A549 (cell line): ENCODE measurements at regions not wholly inside any gene's neighbourhood (a gene's known extent, or its start where the extent isn't known, plus 50 kb on each side); places are given as distances from the start of the nearest gene placed in this dataset.
"Not testable (repeated sequence)": the region's sequence is repeated elsewhere in the genome, so short reads cannot be mapped to it uniquely, and the experiment has no call there.

Experiments
- ATAC-seq, 2 experiments: fragments of 200-7000 bp in 1 of 2; fragments of >200 bp in 1 of 2; cut with Nextera tagmentation in 1 of 2; cut with Tn5 transposase in 1 of 2; 3 replicates each; pipeline versions ENCODE4 v1.8.0 to v1.9.1; 2018 to 2020; ENCODE audit warnings: mild to moderate bottlenecking in 1 of 2, moderate library complexity in 1 of 2
- CTCF ChIA-PET: fragments of 300-600 bp; sonication (Branson Sonifier 250); formaldehyde crosslinking; extraction: SDS; loops from one replicate; lab custom pipeline; 2021; ENCODE audit warnings: antibody characterized with exemption, inconsistent platforms; lab: Yijun Ruan, JAX
- POLR2A ChIA-PET: fragments of 350-600 bp; formaldehyde crosslinking; extraction: SDS; loops from one replicate; lab custom pipeline; 2021; ENCODE audit warnings: antibody characterized with exemption, inconsistent platforms; lab: Yijun Ruan, JAX
- DNase-seq, 2 experiments: peaks; one replicate each; pipeline versions ENCODE4 v3.0.0 to v3.0.0-alpha.2; 2011 to 2016; ENCODE audit warnings: low read depth in 1 of 2, low spot score in 1 of 2
- FAIRE-seq: peaks from 2 replicates; lab custom pipeline; 2011; peaks lifted over from hg19 to GRCh38; lab: Jason Lieb, UNC
- H3K27ac ChIP-seq, 2 experiments: fragments of >200 bp; sonication (Bioruptor Twin); formaldehyde crosslinking; 3 replicates each; pipeline ENCODE4 v1.5.1; 2016 to 2017
- H3K4me1 ChIP-seq: fragments of >200 bp; sonication (Bioruptor Twin); formaldehyde crosslinking; 3 replicates; pipeline ENCODE4 v1.6.1; 2016
- H3K4me2 ChIP-seq: fragments of >200 bp; sonication (Bioruptor Twin); formaldehyde crosslinking; 3 replicates; pipeline ENCODE4 v1.6.1; 2016
- H3K4me3 ChIP-seq: fragments of >200 bp; sonication (Bioruptor Twin); formaldehyde crosslinking; 3 replicates; pipeline ENCODE4 v1.5.1; 2016
- H3K9me3 ChIP-seq: fragments of >200 bp; sonication (Bioruptor Twin); formaldehyde crosslinking; 3 replicates; pipeline ENCODE4 v1.6.1; 2016
- CBX2 ChIP-seq: fragments of 200-600 bp; sonication (generic); IDR thresholded peaks from 2 replicates; pipeline ENCODE4 v1.6.1; 2016; ENCODE audit warnings: low read depth, mild to moderate bottlenecking, borderline replicate concordance
- CHD2 ChIP-seq: fragments of 150-350 bp; IDR thresholded peaks from 2 replicates; pipeline ENCODE4 v1.6.1; 2014; ENCODE audit warnings: low read length; ENCODE audit not compliant: partially characterized antibody
- EP300 ChIP-seq, 2 experiments: fragments of >200 bp; sonication (Bioruptor Twin); formaldehyde crosslinking; IDR thresholded peaks; 2 replicates in 1 of 2; 3 replicates in 1 of 2; pipeline ENCODE4 v1.6.1; 2016 to 2017
- HEYL ChIP-seq: fragments of 250-450 bp; sonication (Bioruptor Pico); IDR thresholded peaks from 2 replicates; pipeline ENCODE4 v1.8.0; 2021; ENCODE audit warnings: mild to moderate bottlenecking, moderate library complexity
- HOXB13 ChIP-seq: fragments of 250-450 bp; sonication (Bioruptor Pico); IDR thresholded peaks from 2 replicates; pipeline ENCODE4 v1.5.0; 2020; ENCODE audit warnings: low read depth, mild to moderate bottlenecking, moderate library complexity
- JUN ChIP-seq, 2 experiments: fragments of >200 bp; sonication (Bioruptor Twin); formaldehyde crosslinking; IDR thresholded peaks; 2 replicates in 1 of 2; 3 replicates in 1 of 2; pipeline ENCODE4 v1.6.1; 2016 to 2017
- PHF8 ChIP-seq: fragments of 200-600 bp; sonication (generic); IDR thresholded peaks from 2 replicates; pipeline ENCODE4 v1.6.1; 2016; ENCODE audit warnings: low read depth, mild to moderate bottlenecking, antibody characterized with exemption, moderate library complexity, borderline replicate concordance
- POLR2AphosphoS2 ChIP-seq: conservative IDR thresholded peaks from 2 replicates; pipeline ENCODE4 v1.6.1; 2012; ENCODE audit warnings: low read length, improper control_type of control experiment, inconsistent platforms
- RCOR1 ChIP-seq: fragments of 150-350 bp; IDR thresholded peaks from 2 replicates; pipeline ENCODE4 v1.6.1; 2014; ENCODE audit warnings: antibody characterized with exemption, low read length, low read depth
- WGBS: methylation state at CpG from one replicate; pipeline ENCODE4 v1.1.6; 2017; ENCODE audit errors: missing lambda C conversion rate; 5-methylcytosine and 5-hydroxymethylcytosine counted together
- TF ChIP-seq, protein P1 (sequence below): fragments of 450-650 bp; IDR thresholded peaks from 2 replicates; pipeline ENCODE4 v1.6.1; 2014; ENCODE audit warnings: antibody characterized with exemption
- TF ChIP-seq, protein P2 (sequence below): fragments of 200-600 bp; sonication (generic); IDR thresholded peaks from 2 replicates; pipeline ENCODE4 v1.6.1; 2016; ENCODE audit warnings: antibody characterized with exemption, mild to moderate bottlenecking, moderate library complexity
- TF ChIP-seq, protein P3 (sequence below): fragments of 250-450 bp; sonication (Bioruptor Pico); IDR thresholded peaks from 2 replicates; pipeline ENCODE4 v1.5.0; 2020; ENCODE audit warnings: low read depth, mild to moderate bottlenecking, moderate library complexity
- TF ChIP-seq, protein P4 (sequence below): fragments of >200 bp; sonication (Bioruptor Twin); formaldehyde crosslinking; IDR thresholded peaks from 3 replicates; pipeline ENCODE4 v1.5.1; 2016

DNA sequence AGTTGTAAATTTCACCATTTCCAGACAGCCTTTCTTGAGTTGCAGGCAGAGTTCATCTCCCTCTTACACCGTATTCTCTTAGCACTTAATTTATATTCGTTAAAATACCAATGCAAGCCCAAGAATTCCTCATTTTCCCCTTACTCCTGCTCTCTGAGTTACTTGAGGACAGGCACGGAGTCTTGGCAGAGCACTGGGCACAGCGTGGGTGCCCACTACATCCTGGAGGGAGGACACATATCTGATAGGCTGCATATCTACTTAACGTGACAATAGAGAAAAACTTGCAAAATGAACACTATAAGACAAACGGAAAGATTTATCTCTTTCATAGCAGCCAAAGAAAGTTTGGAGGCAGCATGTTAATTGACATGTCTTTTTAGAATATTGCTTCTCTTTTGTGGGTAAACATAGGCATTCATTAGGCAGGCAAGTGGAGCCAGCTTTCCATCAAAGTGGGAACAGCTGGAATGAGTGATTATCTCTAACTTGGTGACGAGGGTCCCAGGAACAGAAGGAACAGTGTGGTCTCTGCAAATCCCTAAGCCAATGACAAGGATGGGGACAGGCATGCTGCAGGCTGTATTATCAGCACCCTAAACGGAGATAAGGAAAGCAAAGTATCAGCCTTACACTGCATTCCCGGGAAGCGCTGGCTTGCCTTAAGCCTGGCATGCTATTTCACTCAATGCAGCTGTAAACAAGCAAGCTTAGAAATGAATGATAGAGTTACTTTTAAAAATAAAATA, 116.5 kb downstream of the RTP4 start:
- WGBS, result 40% methylated on average over 10 of the region's 10 CpGs
- TF ChIP-seq JUN (IDR thresholded peaks at IDR 0.05), result no peak
- no peak for TF ChIP-seq RCOR1
- no peak for TF ChIP-seq HEYL (CRISPR knock-in tag)
- no peak for ATAC-seq
- no peak overlapping the region for H3K4me2 ChIP-seq
- H3K27ac ChIP-seq, result no peak overlapping the region
- no peak overlapping the region for H3K4me3 ChIP-seq
- H3K4me1 ChIP-seq, result no peaks in the 10 kb centered on the region
- no peak for DNase-seq
- no peaks in the 10 kb centered on the region for H3K9me3 ChIP-seq
- CTCF ChIA-PET, result no interaction called here
- POLR2A ChIA-PET, result no interaction called here
- no peak for FAIRE-seq

DNA sequence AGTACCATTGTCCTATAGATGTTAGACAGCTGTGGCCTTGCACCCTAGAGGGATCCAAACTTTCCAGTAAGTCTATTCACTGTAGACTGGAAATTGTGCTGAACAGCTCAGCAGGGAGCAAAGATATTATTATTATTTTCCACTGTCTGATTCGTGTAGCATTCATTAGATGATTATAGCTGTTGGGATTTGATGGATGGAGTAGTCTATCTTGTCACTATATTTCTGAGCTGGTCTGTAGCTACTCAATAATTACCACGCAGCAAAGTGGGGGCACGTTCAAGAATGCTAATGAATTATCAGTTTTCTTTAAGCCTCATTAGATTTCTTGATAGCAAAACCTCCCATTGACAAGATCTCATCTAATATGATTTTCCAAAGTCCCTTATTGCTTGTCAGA, 113.2 kb downstream of the RTP4 start:
- Histone ChIP-seq H3K4me2 (no peak overlapping the region), H3K27ac (no peak overlapping the region), H3K9me3 (no peaks in the 10 kb centered on the region), H3K4me1 (no peaks in the 10 kb centered on the region), H3K4me3 (no peak overlapping the region)
- FAIRE-seq (no peak), ATAC-seq (no peak), DNase-seq (no peak)
- CTCF ChIA-PET, result no interaction called here
- WGBS, result 0% methylated on average over 3 of the region's 3 CpGs
- TF ChIP-seq, protein P1, sequence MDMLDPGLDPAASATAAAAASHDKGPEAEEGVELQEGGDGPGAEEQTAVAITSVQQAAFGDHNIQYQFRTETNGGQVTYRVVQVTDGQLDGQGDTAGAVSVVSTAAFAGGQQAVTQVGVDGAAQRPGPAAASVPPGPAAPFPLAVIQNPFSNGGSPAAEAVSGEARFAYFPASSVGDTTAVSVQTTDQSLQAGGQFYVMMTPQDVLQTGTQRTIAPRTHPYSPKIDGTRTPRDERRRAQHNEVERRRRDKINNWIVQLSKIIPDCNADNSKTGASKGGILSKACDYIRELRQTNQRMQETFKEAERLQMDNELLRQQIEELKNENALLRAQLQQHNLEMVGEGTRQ, result no peak
- TF ChIP-seq CHD2 (no peak), CBX2 (no peak), PHF8 (no peak), HEYL (CRISPR knock-in tag) (no peak), EP300 (IDR thresholded peaks at IDR 0.05) (no peak), POLR2AphosphoS2 (no peak), HOXB13 (CRISPR knock-in tag) (no peak)
- TF ChIP-seq, protein P2, sequence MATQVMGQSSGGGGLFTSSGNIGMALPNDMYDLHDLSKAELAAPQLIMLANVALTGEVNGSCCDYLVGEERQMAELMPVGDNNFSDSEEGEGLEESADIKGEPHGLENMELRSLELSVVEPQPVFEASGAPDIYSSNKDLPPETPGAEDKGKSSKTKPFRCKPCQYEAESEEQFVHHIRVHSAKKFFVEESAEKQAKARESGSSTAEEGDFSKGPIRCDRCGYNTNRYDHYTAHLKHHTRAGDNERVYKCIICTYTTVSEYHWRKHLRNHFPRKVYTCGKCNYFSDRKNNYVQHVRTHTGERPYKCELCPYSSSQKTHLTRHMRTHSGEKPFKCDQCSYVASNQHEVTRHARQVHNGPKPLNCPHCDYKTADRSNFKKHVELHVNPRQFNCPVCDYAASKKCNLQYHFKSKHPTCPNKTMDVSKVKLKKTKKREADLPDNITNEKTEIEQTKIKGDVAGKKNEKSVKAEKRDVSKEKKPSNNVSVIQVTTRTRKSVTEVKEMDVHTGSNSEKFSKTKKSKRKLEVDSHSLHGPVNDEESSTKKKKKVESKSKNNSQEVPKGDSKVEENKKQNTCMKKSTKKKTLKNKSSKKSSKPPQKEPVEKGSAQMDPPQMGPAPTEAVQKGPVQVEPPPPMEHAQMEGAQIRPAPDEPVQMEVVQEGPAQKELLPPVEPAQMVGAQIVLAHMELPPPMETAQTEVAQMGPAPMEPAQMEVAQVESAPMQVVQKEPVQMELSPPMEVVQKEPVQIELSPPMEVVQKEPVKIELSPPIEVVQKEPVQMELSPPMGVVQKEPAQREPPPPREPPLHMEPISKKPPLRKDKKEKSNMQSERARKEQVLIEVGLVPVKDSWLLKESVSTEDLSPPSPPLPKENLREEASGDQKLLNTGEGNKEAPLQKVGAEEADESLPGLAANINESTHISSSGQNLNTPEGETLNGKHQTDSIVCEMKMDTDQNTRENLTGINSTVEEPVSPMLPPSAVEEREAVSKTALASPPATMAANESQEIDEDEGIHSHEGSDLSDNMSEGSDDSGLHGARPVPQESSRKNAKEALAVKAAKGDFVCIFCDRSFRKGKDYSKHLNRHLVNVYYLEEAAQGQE, result no peak
- TF ChIP-seq, protein P3, sequence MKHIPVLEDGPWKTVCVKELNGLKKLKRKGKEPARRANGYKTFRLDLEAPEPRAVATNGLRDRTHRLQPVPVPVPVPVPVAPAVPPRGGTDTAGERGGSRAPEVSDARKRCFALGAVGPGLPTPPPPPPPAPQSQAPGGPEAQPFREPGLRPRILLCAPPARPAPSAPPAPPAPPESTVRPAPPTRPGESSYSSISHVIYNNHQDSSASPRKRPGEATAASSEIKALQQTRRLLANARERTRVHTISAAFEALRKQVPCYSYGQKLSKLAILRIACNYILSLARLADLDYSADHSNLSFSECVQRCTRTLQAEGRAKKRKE (CRISPR knock-in tag), result no peak
- TF ChIP-seq, protein P4, sequence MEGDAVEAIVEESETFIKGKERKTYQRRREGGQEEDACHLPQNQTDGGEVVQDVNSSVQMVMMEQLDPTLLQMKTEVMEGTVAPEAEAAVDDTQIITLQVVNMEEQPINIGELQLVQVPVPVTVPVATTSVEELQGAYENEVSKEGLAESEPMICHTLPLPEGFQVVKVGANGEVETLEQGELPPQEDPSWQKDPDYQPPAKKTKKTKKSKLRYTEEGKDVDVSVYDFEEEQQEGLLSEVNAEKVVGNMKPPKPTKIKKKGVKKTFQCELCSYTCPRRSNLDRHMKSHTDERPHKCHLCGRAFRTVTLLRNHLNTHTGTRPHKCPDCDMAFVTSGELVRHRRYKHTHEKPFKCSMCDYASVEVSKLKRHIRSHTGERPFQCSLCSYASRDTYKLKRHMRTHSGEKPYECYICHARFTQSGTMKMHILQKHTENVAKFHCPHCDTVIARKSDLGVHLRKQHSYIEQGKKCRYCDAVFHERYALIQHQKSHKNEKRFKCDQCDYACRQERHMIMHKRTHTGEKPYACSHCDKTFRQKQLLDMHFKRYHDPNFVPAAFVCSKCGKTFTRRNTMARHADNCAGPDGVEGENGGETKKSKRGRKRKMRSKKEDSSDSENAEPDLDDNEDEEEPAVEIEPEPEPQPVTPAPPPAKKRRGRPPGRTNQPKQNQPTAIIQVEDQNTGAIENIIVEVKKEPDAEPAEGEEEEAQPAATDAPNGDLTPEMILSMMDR, result no peak
- POLR2A ChIA-PET, result no interaction called here

DNA sequence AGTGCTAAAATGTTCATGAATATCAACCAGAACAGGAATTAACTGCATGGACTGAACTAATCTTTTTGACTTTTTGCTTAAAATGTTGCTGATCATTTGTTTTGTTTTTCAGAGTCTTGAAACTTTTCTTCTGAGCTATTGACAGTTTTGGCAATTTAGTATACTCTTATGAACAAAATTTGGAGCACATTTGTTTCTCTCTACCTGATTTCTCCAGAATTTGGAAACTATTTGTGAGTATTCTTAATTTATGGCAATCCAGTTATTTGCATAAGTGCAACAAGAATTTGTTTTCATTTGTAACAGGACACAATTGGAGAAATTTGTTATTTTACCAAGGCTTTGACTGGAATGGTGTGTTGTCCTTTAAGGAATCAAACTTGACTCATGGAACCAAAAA, 107.4 kb downstream of the RTP4 start:
- H3K4me1 ChIP-seq, ATAC-seq, H3K9me3 ChIP-seq, FAIRE-seq, CTCF ChIA-PET, H3K27ac ChIP-seq, POLR2A ChIA-PET, H3K4me3 ChIP-seq, H3K4me2 ChIP-seq, DNase-seq: not testable (repeated sequence)
